Erythroblast (primary cell): ENCODE measurements at regions not wholly inside any gene's neighbourhood (a gene's known extent, or its start where the extent isn't known, plus 50 kb on each side); places are given as distances from the start of the nearest gene placed in this dataset.

Experiments
- GATA1 ChIP-seq: IDR thresholded peaks from 2 replicates; pipeline ENCODE4 v1.6.1; 2011; ENCODE audit warnings: low read depth, mild to moderate bottlenecking, control low read depth, low read length, moderate library complexity
- POLR2A ChIP-seq: IDR thresholded peaks from 2 replicates; pipeline ENCODE4 v1.6.1; 2011; ENCODE audit warnings: mild to moderate bottlenecking, low read length

GRCh38 chr20:48544402-48545339 lies 283.1 kb downstream of the PREX1 start:
- TF ChIP-seq POLR2A: no peak
- no peak for TF ChIP-seq GATA1
